Stimulated activated naive B cell treated with anti-CD40 and anti-IgM and Interleukin-4, amounts not matched to agents 10 μg/mL and 1 μg/mL and 100 μg/mL, for 72 hours (primary cell): ENCODE measurements at regions not wholly inside any gene's neighbourhood (a gene's known extent, or its start where the extent isn't known, plus 50 kb on each side); places are given as distances from the start of the nearest gene placed in this dataset.

Experiments used
- ATAC-seq, 2 donors: fragments of 150-1000 bp; cut with Tn5 transposase; replicated peaks; 2 replicates each; pipeline ENCODE4 v1.10.0; 2021; ENCODE audit warnings: moderate library complexity in 1 of 2
- DNase-seq: peaks from one replicate; pipeline ENCODE4 v3.0.0; 2021
- H3K27ac Mint-ChIP-seq: one replicate; pipeline ENCODE4 v1.8.0; 2022; ENCODE audit warnings: mild to moderate bottlenecking, mixed read lengths
- H3K27me3 Mint-ChIP-seq, 2 donors: one replicate each; pipeline ENCODE4 v1.8.0; 2022; ENCODE audit warnings: mixed read lengths in 2 of 2
- H3K36me3 Mint-ChIP-seq, 2 donors: one replicate each; pipeline ENCODE4 v1.8.0; 2022; ENCODE audit warnings: mixed read lengths in 2 of 2, mild to moderate bottlenecking in 1 of 2
- H3K4me1 Mint-ChIP-seq, 2 donors: one replicate each; pipeline ENCODE4 v1.8.0; 2022; ENCODE audit warnings: mixed read lengths in 2 of 2, mild to moderate bottlenecking in 1 of 2
- H3K4me3 Mint-ChIP-seq, 2 donors: one replicate each; pipeline ENCODE4 v1.8.0; 2022; ENCODE audit warnings: mild to moderate bottlenecking in 2 of 2, mixed read lengths in 2 of 2, moderate library complexity in 1 of 2
- H3K9me3 Mint-ChIP-seq, 2 donors: one replicate each; pipeline ENCODE4 v1.8.0; 2022; ENCODE audit warnings: mixed read lengths in 2 of 2, mild to moderate bottlenecking in 1 of 2

- H3K4me1 Mint-ChIP-seq: peaks cover 11 to 34% of the 10 kb centered on the region in 2 donors
- no peak for ATAC-seq
- H3K4me3 Mint-ChIP-seq: no peak overlapping the region
- no peak overlapping the region for H3K27ac Mint-ChIP-seq
- no peaks in the 10 kb centered on the region for H3K36me3 Mint-ChIP-seq
- no peak for DNase-seq
- peaks cover 0 to 1% of the 10 kb centered on the region in 2 donors for H3K9me3 Mint-ChIP-seq
- no peaks in the 10 kb centered on the region for H3K27me3 Mint-ChIP-seq
These were observed 344.3 kb upstream of the TBL1XR1 start for GRCh38 chr3:177541541-177541940.

DNA sequence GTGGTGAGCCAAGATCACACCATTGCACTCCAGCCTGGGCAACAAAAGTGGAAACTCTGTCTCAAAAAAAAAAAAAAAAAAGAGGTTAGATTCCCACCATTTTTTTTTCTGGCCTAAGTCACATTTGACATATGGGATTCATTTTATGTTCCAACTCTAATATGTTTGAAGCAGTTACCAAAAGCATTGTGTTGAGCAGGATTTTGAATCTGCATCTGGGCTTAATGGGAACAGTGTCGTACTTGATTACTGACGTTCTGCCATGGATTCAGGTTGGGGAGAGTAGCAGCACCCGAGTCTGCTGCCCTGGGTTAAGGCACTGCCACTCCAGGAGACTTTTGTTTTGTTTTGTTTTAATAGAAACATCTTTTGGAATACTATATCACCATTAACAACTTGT, 348.7 kb upstream of the TBL1XR1 start:
- H3K36me3 Mint-ChIP-seq: peaks cover 0 to 1% of the 10 kb centered on the region in 2 donors
- ATAC-seq (no peak), DNase-seq (no peak)
- no peak overlapping the region for H3K27ac Mint-ChIP-seq
- no peaks in the 10 kb centered on the region for H3K27me3 Mint-ChIP-seq
- H3K9me3 Mint-ChIP-seq: no peaks in the 10 kb centered on the region
- H3K4me1 Mint-ChIP-seq: peaks cover under 1 to 2% of the 10 kb centered on the region in 2 donors
- no peak overlapping the region for H3K4me3 Mint-ChIP-seq

DNA sequence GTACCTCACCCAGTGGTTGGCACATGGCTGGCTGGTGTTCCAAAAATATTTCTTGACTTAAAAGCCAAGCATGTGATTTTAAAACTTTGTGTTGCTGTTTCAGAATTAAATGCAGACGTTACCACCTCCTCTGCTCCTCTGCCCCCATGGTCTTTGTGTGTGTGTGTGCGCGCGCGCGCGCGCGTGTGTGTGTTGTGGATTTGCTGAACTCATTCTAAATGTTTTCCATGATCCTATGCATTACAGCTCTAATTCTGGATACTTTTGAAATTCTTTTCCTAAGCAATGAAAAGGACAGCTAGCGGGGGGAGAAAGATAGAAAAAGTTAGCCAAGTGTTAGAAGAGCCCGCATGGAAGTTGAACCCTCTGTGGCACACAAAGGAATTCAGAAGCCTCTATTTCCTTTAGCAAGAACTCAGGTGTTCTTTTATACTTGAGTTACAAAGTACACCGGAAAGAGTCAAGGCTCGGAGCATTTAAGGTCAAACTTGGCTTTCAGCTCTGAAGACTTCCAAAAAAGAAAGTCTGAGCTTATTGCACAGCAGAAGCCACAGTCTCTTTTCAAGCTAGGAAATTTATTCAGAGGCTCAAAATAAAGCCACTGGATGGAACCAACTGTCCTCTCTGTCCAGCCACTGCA, 350.5 kb upstream of the TBL1XR1 start:
- Mint-ChIP-seq H3K4me3 (no peak overlapping the region), H3K27me3 (no peaks in the 10 kb centered on the region), H3K27ac (no peak overlapping the region), H3K36me3 (peaks cover 0 to 1% of the 10 kb centered on the region in 2 donors), H3K9me3 (no peaks in the 10 kb centered on the region), H3K4me1 (peaks cover 7 to 9% of the 10 kb centered on the region in 2 donors)
- DNase-seq (no peak), ATAC-seq (no peak)

- no peak for DNase-seq
- Mint-ChIP-seq H3K27me3 (no peaks in the 10 kb centered on the region), H3K9me3 (no peaks in the 10 kb centered on the region), H3K4me3 (no peak overlapping the region), H3K36me3 (peaks cover 0 to 1% of the 10 kb centered on the region in 2 donors), H3K4me1 (peaks cover 9 to 10% of the 10 kb centered on the region in 2 donors), H3K27ac (no peak overlapping the region)
- ATAC-seq: no peak
These were observed 353.4 kb upstream of the TBL1XR1 start for GRCh38 chr3:177550667-177551066.

- Mint-ChIP-seq H3K27me3 (no peaks in the 10 kb centered on the region), H3K4me1 (peaks cover 9 to 10% of the 10 kb centered on the region in 2 donors), H3K4me3 (no peak overlapping the region), H3K27ac (no peak overlapping the region), H3K9me3 (no peaks in the 10 kb centered on the region), H3K36me3 (peaks cover 0 to 1% of the 10 kb centered on the region in 2 donors)
- peak; percentile 21 to 55 for ATAC-seq
- no peak for DNase-seq
These were observed 354.2 kb upstream of the TBL1XR1 start for GRCh38 chr3:177551431-177551836.

DNA sequence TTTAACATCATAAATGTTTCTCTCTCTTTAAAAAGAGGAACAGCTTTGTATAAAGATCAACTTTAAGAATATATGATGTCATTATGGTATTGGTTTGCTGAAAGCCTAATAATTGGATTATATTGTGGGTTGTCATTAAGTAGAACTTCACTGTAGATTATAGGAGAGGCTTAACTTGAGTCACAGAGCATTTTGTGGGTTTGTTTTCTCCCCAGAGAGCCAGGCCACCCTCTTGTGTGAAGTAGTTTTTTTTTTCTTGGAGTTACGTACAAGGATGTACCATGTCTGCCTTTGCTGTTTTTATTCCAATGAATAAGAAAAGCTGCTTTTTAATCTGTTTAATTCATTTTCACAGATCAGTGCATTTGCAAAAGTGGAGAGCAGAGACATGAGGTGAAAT, 354.8 kb upstream of the TBL1XR1 start:
- ATAC-seq: peak; percentile 23 to 33
- Mint-ChIP-seq H3K4me3 (no peak overlapping the region), H3K27me3 (no peaks in the 10 kb centered on the region), H3K27ac (no peak overlapping the region), H3K36me3 (peaks cover 0 to 1% of the 10 kb centered on the region in 2 donors), H3K9me3 (no peaks in the 10 kb centered on the region), H3K4me1 (peaks cover 9 to 10% of the 10 kb centered on the region in 2 donors)
- no peak for DNase-seq

GRCh38 chr3:177553012-177553411, 355.7 kb upstream of the TBL1XR1 start:
- DNase-seq (no peak), ATAC-seq (no peak)
- H3K27me3 Mint-ChIP-seq: no peaks in the 10 kb centered on the region
- no peaks in the 10 kb centered on the region for H3K9me3 Mint-ChIP-seq
- H3K4me1 Mint-ChIP-seq: peaks cover 9 to 10% of the 10 kb centered on the region in 2 donors
- no peak overlapping the region for H3K27ac Mint-ChIP-seq
- no peak overlapping the region for H3K4me3 Mint-ChIP-seq
- H3K36me3 Mint-ChIP-seq: no peaks in the 10 kb centered on the region

DNA sequence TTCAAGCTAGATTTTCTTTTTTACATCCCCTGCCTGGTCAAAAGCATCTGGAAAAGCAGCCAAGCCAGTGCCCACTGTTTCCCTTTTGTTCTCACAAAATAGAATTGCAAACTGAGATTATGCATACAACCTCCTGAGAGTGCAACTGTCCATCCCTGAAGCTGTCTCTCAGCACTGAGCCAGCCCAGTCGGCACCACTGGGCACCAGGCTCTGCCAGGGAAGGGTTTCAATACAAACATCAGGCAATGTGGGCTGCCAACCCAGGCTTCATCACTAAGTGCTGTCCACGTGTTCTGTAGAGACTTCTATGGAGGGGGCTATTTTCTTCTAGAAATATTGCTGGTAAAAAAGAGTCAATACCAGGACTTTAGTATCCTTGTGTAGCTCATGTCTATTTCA, 356.3 kb upstream of the TBL1XR1 start:
- H3K4me1 Mint-ChIP-seq: peaks cover 9 to 10% of the 10 kb centered on the region in 2 donors
- H3K27ac Mint-ChIP-seq: no peak overlapping the region
- ATAC-seq (no peak), DNase-seq (no peak)
- no peaks in the 10 kb centered on the region for H3K27me3 Mint-ChIP-seq
- H3K4me3 Mint-ChIP-seq: no peak overlapping the region
- H3K9me3 Mint-ChIP-seq: no peaks in the 10 kb centered on the region
- no peaks in the 10 kb centered on the region for H3K36me3 Mint-ChIP-seq

DNA sequence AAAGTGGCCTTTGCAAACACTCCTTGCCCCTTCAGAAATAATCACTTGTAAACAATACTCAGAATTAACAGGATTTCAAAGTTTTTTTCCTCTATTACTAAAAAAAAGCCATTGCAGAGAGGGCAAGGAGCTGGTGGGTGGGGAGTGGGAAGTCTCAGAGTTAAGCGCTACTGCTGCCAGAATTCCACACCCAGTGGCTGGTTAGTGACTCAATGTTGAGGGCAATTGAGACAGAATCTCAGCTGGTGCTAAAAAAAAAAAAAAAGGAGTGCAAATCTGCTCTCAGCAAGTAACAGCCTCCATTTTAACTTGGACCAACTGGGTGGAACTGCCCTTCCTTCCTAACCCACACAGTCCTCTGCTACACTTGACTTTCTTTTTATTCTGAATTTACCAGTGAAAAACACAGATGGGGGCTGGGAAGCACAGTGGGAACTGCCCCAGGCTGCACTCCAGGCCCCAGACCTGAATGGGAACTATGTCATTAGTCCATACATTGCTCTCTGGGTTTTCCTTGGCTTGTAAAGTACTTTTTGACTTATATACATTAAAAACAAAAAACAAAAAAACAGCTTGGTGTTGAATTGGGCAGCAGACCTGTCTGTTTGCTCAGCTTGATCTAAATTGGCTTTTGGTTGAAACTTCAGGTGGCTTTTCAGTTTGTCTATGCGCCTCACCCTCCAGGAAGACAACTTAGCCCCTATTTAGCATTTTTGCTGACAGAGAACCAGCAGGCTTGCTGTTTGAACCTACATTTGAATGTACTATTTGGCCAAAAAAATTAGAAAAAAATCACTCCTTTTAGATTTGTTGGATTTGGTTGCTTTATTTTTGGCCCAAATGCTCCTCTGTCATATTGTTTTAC, 357.8 kb upstream of the TBL1XR1 start:
- Mint-ChIP-seq H3K27me3 (no peaks in the 10 kb centered on the region), H3K27ac (peak overlapping the region; percentile 14), H3K4me3 (no peak overlapping the region), H3K4me1 (peaks cover 9 to 10% of the 10 kb centered on the region in 2 donors), H3K36me3 (no peaks in the 10 kb centered on the region), H3K9me3 (no peaks in the 10 kb centered on the region)
- no peak for DNase-seq
- no peak for ATAC-seq

DNA sequence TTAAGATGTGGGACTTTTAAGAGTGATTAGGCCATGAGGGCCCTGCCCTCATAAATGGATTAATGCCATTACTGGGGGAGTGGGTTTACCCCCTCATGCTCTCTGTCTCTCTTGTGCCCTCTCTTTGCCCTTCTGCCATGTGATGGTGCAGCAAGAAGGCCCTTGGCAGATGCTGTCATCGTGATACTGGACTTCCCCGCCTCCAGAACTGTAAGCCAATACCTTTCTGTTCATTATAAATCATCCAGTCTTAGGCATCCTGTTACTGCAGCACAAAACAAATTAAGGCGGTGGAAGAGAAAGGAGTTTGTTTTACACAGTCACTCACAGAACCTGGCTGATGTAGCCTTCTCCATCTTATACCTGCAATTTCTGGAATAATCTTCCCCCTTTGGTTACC, 360.3 kb upstream of the TBL1XR1 start:
- no peak for DNase-seq
- no peak for ATAC-seq
- H3K4me1 Mint-ChIP-seq: peaks cover 0 to 3% of the 10 kb centered on the region in 2 donors
- H3K4me3 Mint-ChIP-seq: no peak overlapping the region
- H3K27me3 Mint-ChIP-seq: no peaks in the 10 kb centered on the region
- H3K36me3 Mint-ChIP-seq: no peaks in the 10 kb centered on the region
- H3K27ac Mint-ChIP-seq: no peak overlapping the region
- H3K9me3 Mint-ChIP-seq: no peaks in the 10 kb centered on the region

GRCh38 chr3:177561365-177561764, 364.1 kb upstream of the TBL1XR1 start:
- ATAC-seq (no peak), DNase-seq (no peak)
- no peaks in the 10 kb centered on the region for H3K36me3 Mint-ChIP-seq
- no peaks in the 10 kb centered on the region for H3K27me3 Mint-ChIP-seq
- H3K4me3 Mint-ChIP-seq: no peak overlapping the region
- no peaks in the 10 kb centered on the region for H3K4me1 Mint-ChIP-seq
- no peaks in the 10 kb centered on the region for H3K9me3 Mint-ChIP-seq
- H3K27ac Mint-ChIP-seq: no peak overlapping the region

GRCh38 chr3:177561769-177562392, 364.6 kb upstream of the TBL1XR1 start:
- Mint-ChIP-seq H3K36me3 (no peaks in the 10 kb centered on the region), H3K27me3 (no peaks in the 10 kb centered on the region), H3K4me1 (no peaks in the 10 kb centered on the region), H3K9me3 (no peaks in the 10 kb centered on the region), H3K4me3 (no peak overlapping the region), H3K27ac (no peak overlapping the region)
- ATAC-seq (no peak), DNase-seq (no peak)

- Mint-ChIP-seq H3K36me3 (no peaks in the 10 kb centered on the region), H3K4me1 (no peaks in the 10 kb centered on the region), H3K27me3 (no peaks in the 10 kb centered on the region), H3K9me3 (no peaks in the 10 kb centered on the region), H3K4me3 (no peak overlapping the region), H3K27ac (no peak overlapping the region)
- ATAC-seq (no peak), DNase-seq (no peak)
These were observed 366.0 kb upstream of the TBL1XR1 start for GRCh38 chr3:177563243-177563780.

DNA sequence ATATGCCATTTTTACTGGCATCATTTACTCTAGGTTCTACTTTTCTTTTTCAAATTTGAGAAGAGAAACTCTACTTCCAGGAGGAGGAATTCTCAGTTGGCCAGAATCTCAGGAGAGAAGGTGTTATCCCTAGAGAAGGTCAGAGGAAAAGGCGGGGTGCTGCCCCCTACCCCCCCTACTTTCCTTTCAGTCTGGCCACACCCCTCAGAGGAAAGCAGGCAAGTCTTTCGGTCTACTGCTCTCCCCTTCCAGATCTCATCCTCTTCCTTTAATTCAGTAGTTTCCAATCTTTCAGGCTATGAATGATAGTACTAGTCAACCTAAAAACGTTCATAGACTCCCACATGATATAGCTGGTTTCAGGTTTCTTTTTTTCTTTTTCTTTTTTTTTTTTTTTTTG, 366.5 kb upstream of the TBL1XR1 start:
- H3K4me1 Mint-ChIP-seq: no peaks in the 10 kb centered on the region
- no peak overlapping the region for H3K27ac Mint-ChIP-seq
- DNase-seq (no peak), ATAC-seq (no peak)
- H3K4me3 Mint-ChIP-seq: no peak overlapping the region
- H3K9me3 Mint-ChIP-seq: no peaks in the 10 kb centered on the region
- no peaks in the 10 kb centered on the region for H3K27me3 Mint-ChIP-seq
- no peaks in the 10 kb centered on the region for H3K36me3 Mint-ChIP-seq
